NB4 (cell line): ENCODE measurements at regions not wholly inside any gene's neighbourhood (a gene's known extent, or its start where the extent isn't known, plus 50 kb on each side); places are given as distances from the start of the nearest gene placed in this dataset.

Experiments
- MAX ChIP-seq: IDR thresholded peaks from 2 replicates; pipeline ENCODE4 v1.6.1; 2011; ENCODE audit warnings: low read depth, low read length
- MYC ChIP-seq: IDR thresholded peaks from 2 replicates; pipeline ENCODE4 v1.6.1; 2011; ENCODE audit warnings: low read depth, low read length
- TF ChIP-seq, protein P1 (sequence below): IDR thresholded peaks from one replicate; pipeline ENCODE4 v1.5.1; 2012; ENCODE audit warnings: low read depth, low read length

- TF ChIP-seq, protein P1, sequence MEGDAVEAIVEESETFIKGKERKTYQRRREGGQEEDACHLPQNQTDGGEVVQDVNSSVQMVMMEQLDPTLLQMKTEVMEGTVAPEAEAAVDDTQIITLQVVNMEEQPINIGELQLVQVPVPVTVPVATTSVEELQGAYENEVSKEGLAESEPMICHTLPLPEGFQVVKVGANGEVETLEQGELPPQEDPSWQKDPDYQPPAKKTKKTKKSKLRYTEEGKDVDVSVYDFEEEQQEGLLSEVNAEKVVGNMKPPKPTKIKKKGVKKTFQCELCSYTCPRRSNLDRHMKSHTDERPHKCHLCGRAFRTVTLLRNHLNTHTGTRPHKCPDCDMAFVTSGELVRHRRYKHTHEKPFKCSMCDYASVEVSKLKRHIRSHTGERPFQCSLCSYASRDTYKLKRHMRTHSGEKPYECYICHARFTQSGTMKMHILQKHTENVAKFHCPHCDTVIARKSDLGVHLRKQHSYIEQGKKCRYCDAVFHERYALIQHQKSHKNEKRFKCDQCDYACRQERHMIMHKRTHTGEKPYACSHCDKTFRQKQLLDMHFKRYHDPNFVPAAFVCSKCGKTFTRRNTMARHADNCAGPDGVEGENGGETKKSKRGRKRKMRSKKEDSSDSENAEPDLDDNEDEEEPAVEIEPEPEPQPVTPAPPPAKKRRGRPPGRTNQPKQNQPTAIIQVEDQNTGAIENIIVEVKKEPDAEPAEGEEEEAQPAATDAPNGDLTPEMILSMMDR, result no peak
- TF ChIP-seq MAX (no peak), MYC (no peak)
These were observed 327.2 kb upstream of the TNRC6C start for GRCh38 chr17:77631307-77631706.
